DOHH2 (cell line): ENCODE measurements at regions not wholly inside any gene's neighbourhood (a gene's known extent, or its start where the extent isn't known, plus 50 kb on each side); places are given as distances from the start of the nearest gene placed in this dataset.

Experiments used
- CTCF ChIP-seq: fragments of 200-600 bp; sonication (generic); IDR thresholded peaks from one replicate; pipeline ENCODE4 v1.5.1; 2014; ENCODE audit warnings: antibody characterized with exemption, mild to moderate bottlenecking, low read depth, low read length; ENCODE audit not compliant: poor library complexity, severe bottlenecking
- EZH2phosphoT487 ChIP-seq: fragments of 200-600 bp; sonication (generic); IDR thresholded peaks from 2 replicates; pipeline ENCODE4 v1.6.1; 2017; ENCODE audit warnings: borderline replicate concordance, mild to moderate bottlenecking, antibody characterized with exemption, low read length, moderate library complexity, mixed read lengths

- TF ChIP-seq CTCF (no peak), EZH2phosphoT487 (no peak)
These were observed 126.3 kb downstream of the KCTD12 start for GRCh38 chr13:76759877-76760276.
